ENCODE measurements at regions not wholly inside any gene's neighbourhood (a gene's known extent, or its start where the extent isn't known, plus 50 kb on each side); places are given as distances from the start of the nearest gene placed in this dataset.

DNA sequence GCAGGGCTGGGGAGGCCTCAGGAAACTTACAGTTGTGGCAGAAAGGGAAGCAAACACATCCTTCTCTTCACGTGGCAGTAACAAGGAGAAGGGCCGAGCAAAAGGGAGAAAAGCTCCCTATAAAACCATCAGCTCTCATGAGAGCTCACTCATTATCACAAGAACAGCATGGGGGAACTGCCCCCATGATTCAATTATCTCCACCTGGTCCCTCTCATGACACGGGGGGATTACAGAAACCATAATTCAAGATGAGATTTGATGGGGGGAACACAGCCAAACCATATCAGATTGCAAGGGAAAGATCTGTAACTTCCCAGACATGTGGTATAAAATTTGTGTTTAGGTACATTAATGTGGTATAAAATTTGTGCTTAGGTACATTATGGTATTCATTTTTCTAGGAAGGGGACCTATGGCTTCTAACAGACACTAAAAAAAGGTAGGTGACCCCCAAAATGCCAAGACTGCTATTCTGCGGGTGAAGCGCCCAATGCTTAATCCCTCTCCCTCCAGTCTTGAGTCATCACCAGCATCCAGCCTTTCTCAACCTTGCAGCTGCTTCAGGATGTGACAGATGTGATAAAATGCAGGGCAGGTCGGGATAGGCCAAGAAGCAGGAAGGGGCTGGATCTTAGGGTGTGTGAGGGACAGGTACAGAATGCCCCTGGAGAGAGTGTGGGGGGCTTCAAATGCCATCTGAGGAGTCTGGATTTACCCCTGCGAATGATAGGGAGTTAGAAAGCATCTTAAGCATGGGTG, 57.7 kb upstream of the AMPD3 start:
- TF ChIP-seq MAX (IDR thresholded peaks at IDR 0.05) (no peak), EP300 (IDR thresholded peaks at IDR 0.05) (no peak), SREBF2 (IDR thresholded peaks at IDR 0.05) (no peak), MYC (IDR thresholded peaks at IDR 0.05; ENCODE audit: borderline replicate concordance, low read length) (no peak), TFCP2L1 (CRISPR knock-in tag; IDR thresholded peaks at IDR 0.05) (no peak), CTCF (IDR thresholded peaks at IDR 0.05) (no peak), BHLHE40 (IDR thresholded peaks at IDR 0.05; ENCODE audit: low read depth, low read length) (no peak), KDM1A (IDR thresholded peaks at IDR 0.05; ENCODE audit: low read depth) (no peak), ELK1 (IDR thresholded peaks at IDR 0.05; ENCODE audit: low read depth, low read length) (no peak), MAFK (IDR thresholded peaks at IDR 0.05; ENCODE audit: partially characterized antibody) (no peak), HOXA7 (CRISPR knock-in tag; IDR thresholded peaks at IDR 0.05) (no peak), GATA3 (IDR thresholded peaks at IDR 0.05; ENCODE audit: borderline replicate concordance) (no peak), NR3C1 (IDR thresholded peaks at IDR 0.05) (no peak), JUNB (IDR thresholded peaks at IDR 0.05) (no peak)
